ENCODE measurements at regions not wholly inside any gene's neighbourhood (a gene's known extent, or its start where the extent isn't known, plus 50 kb on each side); places are given as distances from the start of the nearest gene placed in this dataset.

- DNase-seq: no peak
Measured at GRCh38 chr14:97703006-97703760, 906.0 kb downstream of the VRK1 start.

- DNase-seq: no peak
Measured at GRCh38 chr14:97704316-97704885, 907.2 kb downstream of the VRK1 start.

GRCh38 chr14:97705107-97705506 is 907.9 kb downstream of the VRK1 start:
- DNase-seq: no peak

DNA sequence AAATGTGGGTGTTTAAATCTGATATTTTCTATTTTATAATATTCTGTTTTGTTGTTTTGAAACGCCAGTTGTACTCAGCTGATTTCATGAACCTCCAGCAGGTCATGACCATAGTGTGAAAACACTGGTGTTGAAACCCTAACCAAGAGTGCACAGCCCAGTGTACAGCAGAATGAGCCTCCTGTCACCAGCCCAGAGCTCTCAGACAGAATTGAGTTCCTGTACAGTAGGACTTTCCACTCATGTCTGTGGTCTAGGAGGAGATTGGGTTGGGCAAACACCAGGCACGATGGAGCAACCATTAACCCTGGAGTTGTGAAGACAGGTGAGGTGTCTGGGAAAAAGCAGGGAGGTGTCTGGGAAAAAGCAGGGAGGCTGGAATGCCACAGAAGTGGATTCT is 908.8 kb downstream of the VRK1 start:
- no peak for DNase-seq

DNA sequence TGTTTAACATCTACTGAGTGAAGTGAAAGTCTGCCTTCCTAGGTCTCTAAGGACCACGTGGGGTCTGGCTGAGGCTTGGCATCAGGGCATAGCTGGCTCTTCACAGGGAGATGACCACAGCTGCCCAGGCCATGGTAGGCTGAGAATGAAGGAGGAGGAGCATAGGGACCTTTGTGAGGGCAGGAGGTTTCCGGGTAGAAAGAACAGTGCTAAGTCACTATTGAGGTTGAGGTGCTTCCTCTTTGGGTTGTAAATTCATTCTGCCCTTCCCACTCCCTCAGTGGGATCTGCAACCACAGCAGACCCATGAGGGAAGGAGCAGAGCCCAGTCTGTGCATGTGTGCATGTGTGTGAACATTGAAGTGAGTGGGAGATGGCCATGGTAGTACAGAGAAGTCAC is 909.6 kb downstream of the VRK1 start:
- no peak for DNase-seq

GRCh38 chr14:97707603-97708002 is 910.4 kb downstream of the VRK1 start:
- no peak for DNase-seq

DNA sequence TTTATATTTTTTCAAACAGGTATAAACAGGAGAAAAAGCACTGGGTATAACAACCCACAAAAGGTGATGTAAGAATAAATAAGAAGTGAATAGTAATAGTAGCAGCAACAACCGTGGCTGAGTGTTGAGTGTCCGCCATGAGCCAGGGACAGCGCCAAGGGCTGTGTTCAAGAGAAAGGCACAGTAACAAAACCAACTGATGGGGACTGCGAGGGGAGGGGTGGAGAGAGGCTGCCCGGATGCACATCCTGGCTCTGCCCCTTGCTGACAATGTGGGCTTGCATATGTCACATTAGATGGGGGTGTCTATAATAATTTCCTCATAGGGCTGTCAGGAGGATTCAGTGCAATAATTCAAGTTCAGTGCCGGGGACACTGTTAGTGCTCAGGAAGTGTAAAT is 912.4 kb downstream of the VRK1 start:
- DNase-seq: no peak

DNA sequence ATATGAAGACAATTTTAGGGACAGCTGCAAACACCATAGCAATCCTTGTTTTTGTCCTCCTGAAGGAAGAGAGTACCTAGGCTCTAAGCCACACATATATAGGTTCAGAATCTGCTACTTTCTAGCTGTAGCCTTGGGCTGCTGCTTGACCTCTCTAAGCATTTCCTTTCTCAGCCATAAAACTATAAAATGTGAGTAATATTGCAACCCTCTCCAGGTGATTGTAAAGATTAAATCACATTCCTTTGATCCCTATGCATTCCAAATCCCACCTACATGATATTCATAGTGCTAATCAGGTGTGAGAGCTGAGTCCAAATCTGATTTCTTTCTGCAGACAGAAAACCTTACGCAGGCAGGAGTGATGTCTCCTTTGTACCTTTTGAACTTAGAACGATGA is 913.5 kb downstream of the VRK1 start:
- DNase-seq: no peak

GRCh38 chr14:97712471-97712870 is 915.3 kb downstream of the VRK1 start:
- DNase-seq: no peak

DNA sequence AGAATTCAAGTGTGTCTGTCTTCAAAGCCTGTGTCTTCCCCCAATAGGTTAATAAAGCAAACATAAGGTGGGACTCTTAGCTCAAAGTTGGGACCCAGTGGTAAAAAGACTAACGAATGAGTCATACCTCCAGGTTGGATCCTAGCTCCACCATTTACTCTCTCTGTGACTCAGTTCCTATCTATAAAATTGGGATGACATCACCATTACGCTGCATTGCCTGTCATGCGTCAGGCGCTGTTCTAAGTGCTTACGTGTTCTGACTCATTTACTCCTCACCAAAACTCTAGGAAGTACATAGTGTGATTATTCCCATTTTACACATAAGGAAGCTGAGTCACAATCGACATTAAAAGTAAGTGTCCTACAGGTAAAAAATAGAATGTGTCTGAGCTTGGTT is 915.8 kb downstream of the VRK1 start:
- no peak for DNase-seq

DNA sequence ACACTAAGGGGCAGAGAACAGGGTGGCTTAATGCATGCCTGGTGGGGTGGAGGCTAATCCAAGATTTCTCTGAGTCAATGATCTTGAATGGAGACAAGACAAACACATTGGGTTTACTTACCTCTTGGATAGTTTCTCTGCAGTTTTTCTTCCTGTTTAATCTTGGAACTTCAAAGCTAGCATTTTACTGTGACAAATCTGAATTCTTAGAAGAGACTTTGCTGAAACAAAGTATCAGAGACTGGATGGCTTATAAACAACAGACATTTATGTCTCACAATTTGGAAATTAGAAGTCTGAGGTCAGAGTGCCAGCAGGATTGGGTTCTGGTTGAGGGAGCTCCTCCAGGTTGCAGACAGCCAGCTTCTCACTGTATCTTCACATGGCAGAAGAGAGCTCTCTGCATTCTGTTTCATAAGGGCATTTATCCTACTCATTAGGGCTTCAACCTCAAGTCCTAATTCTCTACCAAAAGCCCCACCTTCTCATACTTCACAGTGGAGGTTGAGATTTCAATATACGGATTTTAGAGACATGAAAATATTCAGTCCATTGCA is 921.8 kb downstream of the VRK1 start:
- no peak for DNase-seq

GRCh38 chr14:97719931-97720330 is 922.7 kb downstream of the VRK1 start:
- no peak for DNase-seq

DNA sequence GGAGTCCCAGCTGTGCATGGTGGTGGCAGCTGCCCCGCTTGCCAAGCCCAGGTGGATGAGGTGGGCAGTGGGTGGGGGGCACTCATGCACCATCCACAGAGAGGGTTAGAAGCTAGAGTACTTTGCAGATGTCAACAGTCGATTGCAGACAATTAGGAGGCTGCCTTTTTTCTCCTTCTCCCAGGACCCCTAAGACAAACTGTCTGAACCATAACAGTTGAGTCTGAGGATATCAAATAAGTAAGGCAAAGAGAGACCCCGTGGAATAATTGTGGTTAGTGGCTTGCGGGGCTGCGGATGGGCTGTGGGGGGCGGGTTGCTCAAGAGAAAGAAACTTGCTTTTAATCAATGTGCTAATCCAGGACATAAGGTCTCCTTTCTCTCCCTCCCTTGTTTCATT is 926.2 kb downstream of the VRK1 start:
- no peak for DNase-seq

- DNase-seq: no peak
Measured at GRCh38 chr14:97723819-97724218, 926.6 kb downstream of the VRK1 start.

DNA sequence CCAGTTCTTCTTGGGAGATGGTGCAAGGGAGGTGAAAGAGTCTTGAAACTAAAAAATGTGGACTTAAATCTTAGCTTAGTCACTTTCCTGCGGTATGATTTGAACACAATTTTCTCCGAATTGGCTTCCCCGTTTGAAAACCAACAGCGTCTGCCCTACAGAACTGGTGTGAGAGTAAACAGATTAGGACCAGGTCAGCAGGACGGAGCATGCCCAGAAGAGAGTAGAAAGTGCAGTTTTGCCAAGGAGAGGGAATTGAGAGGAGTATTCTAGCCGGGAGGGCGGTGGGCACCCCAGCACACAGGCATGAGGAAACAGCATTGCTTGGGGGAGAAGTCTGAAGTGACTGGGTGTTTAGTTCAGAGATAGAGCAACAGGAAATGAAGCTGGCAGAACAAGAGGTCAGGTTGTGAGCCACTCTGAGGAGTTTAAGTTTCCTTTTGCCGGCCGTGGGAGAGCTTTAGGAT is 927.1 kb downstream of the VRK1 start:
- no peak for DNase-seq

- DNase-seq: no peak
Measured at GRCh38 chr14:97726676-97727075, 929.5 kb downstream of the VRK1 start.

GRCh38 chr14:97730706-97731105 is 933.5 kb downstream of the VRK1 start:
- DNase-seq: no peak

GRCh38 chr14:97731800-97732199 is 934.6 kb downstream of the VRK1 start:
- DNase-seq: no peak

DNA sequence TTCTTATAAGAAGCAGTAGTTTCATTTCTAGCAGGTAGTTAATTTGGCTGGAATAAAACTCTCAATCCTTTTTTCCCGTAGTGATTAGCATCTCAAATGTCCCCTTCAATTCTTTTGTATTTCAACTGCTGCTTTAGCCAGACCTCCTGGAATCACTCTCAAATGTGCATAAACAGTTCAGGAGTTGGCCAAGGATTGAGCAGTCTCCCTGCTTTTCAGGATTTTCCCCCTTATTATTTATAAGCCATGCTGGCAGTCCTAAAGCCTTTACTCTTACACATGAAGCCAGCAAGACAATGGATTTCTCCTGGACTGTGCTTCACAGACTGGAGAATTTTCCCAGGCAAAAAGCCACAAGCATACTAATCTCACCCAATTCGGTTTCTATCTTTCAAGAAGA is 950.1 kb downstream of the VRK1 start:
- DNase-seq: no peak

DNA sequence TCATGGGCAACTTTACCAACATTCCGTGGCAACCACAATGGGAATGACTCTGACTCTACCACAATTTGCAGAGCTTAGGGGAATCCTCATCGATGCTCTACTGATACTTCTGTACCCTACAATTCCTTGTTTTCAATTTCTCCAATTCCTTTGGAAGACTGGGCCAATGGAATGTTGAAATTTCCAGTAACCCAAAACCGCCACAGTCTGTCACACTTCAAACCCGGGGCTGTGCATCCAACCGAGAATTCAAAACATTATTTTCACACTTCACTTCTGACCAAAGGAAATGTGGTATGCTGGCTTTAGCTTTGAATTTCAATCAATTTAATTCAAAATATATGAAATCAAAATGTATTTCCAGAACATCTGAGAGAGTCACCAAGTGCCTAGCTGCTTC is 951.4 kb downstream of the VRK1 start:
- no peak for DNase-seq

GRCh38 chr14:97757491-97757890 is 960.3 kb downstream of the VRK1 start:
- no peak for DNase-seq

DNA sequence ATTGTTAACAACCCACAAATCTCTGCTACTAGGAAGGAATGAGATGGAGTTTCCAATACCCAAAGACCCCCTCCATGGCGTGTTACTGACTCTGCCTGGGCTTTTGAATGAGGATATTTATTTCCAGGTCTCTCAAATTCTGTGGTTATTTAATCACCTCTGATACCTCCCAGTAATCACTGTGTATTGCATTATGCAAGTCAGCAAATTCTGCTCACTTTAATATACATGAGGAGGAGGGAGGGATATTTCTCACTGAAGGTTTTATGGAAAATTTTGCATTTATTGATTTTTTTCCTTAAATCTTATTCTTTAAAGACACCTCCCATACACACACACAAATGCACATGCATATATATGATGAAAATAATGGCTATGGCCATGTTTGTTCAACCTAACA is 962.9 kb downstream of the VRK1 start:
- no peak for DNase-seq

DNA sequence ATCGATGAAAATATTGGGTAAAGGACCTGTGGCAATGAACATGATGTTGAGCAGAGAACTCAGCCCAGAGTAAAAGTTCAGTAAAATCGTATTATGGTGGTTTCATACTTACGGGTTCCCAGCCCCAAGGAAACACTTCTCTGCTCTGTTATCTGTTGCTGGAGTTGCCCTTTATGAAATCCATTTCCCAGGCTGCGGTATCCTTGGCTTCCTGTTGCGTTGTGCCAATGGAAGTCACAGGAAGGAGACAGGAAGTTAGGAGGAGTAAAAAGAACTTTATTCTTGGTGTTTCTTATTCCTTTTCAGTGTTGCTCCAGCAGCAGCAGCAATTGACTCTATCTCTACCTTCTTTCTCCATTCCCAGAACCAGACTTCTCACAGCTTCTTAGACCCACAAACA is 965.2 kb downstream of the VRK1 start:
- no peak for DNase-seq

- DNase-seq: no peak
Measured at GRCh38 chr14:97771340-97772045, 974.3 kb downstream of the VRK1 start.

Data from NCI-H446 treated with DMSO at 0.1 percent for 48 hours (cell line).